ENCODE measurements at regions not wholly inside any gene's neighbourhood (a gene's known extent, or its start where the extent isn't known, plus 50 kb on each side); places are given as distances from the start of the nearest gene placed in this dataset.

- Mint-ChIP-seq H3K4me3 (ENCODE audit: unreplicated experiment) (no peak overlapping the region), H3K9me3 (ENCODE audit: unreplicated experiment) (no peaks in the 10 kb centered on the region), H3K27me3 (ENCODE audit: low read depth, unreplicated experiment) (no peaks in the 10 kb centered on the region), H3K36me3 (ENCODE audit: low read depth, unreplicated experiment) (no peaks in the 10 kb centered on the region), H3K27ac (ENCODE audit: unreplicated experiment) (no peak overlapping the region), H3K4me1 (ENCODE audit: low read depth, unreplicated experiment) (no peaks in the 10 kb centered on the region)
- no peaks in the 10 kb centered on the region for H3K4me1 ChIP-seq (ENCODE audit: insufficient read depth, low read length)
- H3K9me3 ChIP-seq (ENCODE audit: insufficient read depth, low read depth, low read length), result no peaks in the 10 kb centered on the region
- FAIRE-seq (no peak), DNase-seq (ENCODE audit: low read depth) (no peak)
- no peak overlapping the region for H2AFZ ChIP-seq (ENCODE audit: low read depth, low read length)
- TF ChIP-seq EZH2 (IDR thresholded peaks at IDR 0.05; ENCODE audit: insufficient read depth, low read length) (no peak), CTCF (IDR thresholded peaks at IDR 0.05; ENCODE audit: insufficient read depth, low read depth, low read length) (no peak)
- no peak overlapping the region for H3K4me3 ChIP-seq (ENCODE audit: insufficient read depth, low read depth, low read length)
- H3K4me2 ChIP-seq (ENCODE audit: low read length), result no peak overlapping the region
- no peaks in the 10 kb centered on the region for H3K27me3 ChIP-seq (ENCODE audit: insufficient read depth, low read length)
- no peak overlapping the region for H3K27ac ChIP-seq (ENCODE audit: low read depth, low read length)
- H3K79me2 ChIP-seq (ENCODE audit: insufficient read depth, low read length), result no peaks in the 10 kb centered on the region
- no peaks in the 10 kb centered on the region for H4K20me1 ChIP-seq (ENCODE audit: insufficient read depth, low read length)
- no peaks in the 10 kb centered on the region for H3K36me3 ChIP-seq (ENCODE audit: insufficient read depth, low read length)
- no peak overlapping the region for H3K9ac ChIP-seq (ENCODE audit: low read length)
Observed at GRCh38 chr1:238377280-238377919, 486.7 kb upstream of the ZP4 start.

DNA sequence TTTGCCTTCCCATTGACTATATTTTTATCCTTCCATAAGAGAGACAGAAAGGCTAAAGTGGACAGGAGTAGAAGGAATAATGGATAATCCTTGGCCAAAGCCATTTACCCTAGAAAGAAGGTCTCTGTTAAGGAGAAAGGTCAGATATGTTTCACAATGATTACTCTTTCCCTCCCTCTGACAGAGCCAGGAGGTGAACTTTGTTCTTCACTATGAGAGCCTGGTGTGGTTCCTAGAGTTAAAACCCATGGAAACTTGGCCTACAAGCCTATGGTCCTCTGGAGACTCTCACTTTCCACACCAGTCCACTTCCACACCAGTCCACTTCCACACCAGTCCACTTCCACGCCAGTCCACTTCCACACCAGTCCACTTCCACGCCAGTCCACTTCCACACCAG is 479.9 kb upstream of the ZP4 start:
- H3K27ac ChIP-seq (ENCODE audit: low read depth, low read length), result no peak overlapping the region
- H3K9me3 ChIP-seq (ENCODE audit: insufficient read depth, low read depth, low read length), result no peaks in the 10 kb centered on the region
- H3K4me2 ChIP-seq (ENCODE audit: low read length), result no peak overlapping the region
- FAIRE-seq (no peak), DNase-seq (ENCODE audit: low read depth) (no peak)
- H3K79me2 ChIP-seq (ENCODE audit: insufficient read depth, low read length), result no peaks in the 10 kb centered on the region
- H3K27ac Mint-ChIP-seq (ENCODE audit: unreplicated experiment), result no peak overlapping the region
- no peak overlapping the region for H2AFZ ChIP-seq (ENCODE audit: low read depth, low read length)
- H4K20me1 ChIP-seq (ENCODE audit: insufficient read depth, low read length), result no peaks in the 10 kb centered on the region
- H3K9me3 Mint-ChIP-seq (ENCODE audit: unreplicated experiment), result no peaks in the 10 kb centered on the region
- H3K36me3 Mint-ChIP-seq (ENCODE audit: low read depth, unreplicated experiment), result no peaks in the 10 kb centered on the region
- H3K9ac ChIP-seq (ENCODE audit: low read length), result no peak overlapping the region
- H3K4me1 Mint-ChIP-seq (ENCODE audit: low read depth, unreplicated experiment), result no peaks in the 10 kb centered on the region
- H3K27me3 Mint-ChIP-seq (ENCODE audit: low read depth, unreplicated experiment), result no peaks in the 10 kb centered on the region
- H3K4me1 ChIP-seq (ENCODE audit: insufficient read depth, low read length), result no peaks in the 10 kb centered on the region
- no peaks in the 10 kb centered on the region for H3K36me3 ChIP-seq (ENCODE audit: insufficient read depth, low read length)
- no peak for TF ChIP-seq CTCF (IDR thresholded peaks at IDR 0.05; ENCODE audit: insufficient read depth, low read depth, low read length)
- no peak for TF ChIP-seq EZH2 (IDR thresholded peaks at IDR 0.05; ENCODE audit: insufficient read depth, low read length)
- H3K27me3 ChIP-seq (ENCODE audit: insufficient read depth, low read length), result no peaks in the 10 kb centered on the region
- H3K4me3 Mint-ChIP-seq (ENCODE audit: unreplicated experiment), result no peak overlapping the region
- no peak overlapping the region for H3K4me3 ChIP-seq (ENCODE audit: insufficient read depth, low read depth, low read length)

DNA sequence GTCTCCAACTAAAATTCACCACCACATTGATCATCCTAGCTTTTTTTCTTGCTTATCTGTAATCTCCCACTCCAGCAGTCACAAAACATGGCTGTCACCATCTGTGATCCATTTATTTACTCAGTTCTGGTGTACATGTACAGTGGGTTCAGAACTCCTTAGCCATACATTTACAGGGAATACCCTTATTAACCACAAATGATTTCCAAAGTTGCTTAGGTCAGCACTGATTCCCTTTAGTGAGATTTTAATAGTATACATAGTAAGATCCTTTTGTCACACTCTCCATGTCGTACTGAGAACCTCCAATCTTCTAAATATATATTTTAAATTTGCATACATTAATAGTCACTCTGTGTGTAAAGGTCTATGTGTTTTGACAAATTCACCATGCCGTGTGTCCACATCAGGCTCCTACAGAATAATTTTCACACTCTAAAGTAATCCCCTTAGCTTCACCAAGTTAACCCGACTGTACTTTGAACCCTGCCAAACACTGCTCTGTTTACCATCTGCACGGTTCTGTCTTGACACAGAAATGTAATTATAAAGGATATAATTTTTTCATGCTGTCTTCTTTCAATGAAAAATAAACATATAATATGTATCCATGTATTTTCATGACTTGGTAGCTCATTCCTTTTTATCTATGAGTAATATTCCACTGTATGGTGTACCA is 473.6 kb upstream of the ZP4 start:
- Histone ChIP-seq H3K79me2 (ENCODE audit: insufficient read depth, low read length) (no peaks in the 10 kb centered on the region), H3K27ac (ENCODE audit: low read depth, low read length) (no peak overlapping the region), H3K9me3 (ENCODE audit: insufficient read depth, low read depth, low read length) (no peaks in the 10 kb centered on the region), H3K4me3 (ENCODE audit: insufficient read depth, low read depth, low read length) (no peak overlapping the region), H3K27me3 (ENCODE audit: insufficient read depth, low read length) (no peaks in the 10 kb centered on the region), H3K4me1 (ENCODE audit: insufficient read depth, low read length) (no peaks in the 10 kb centered on the region), H2AFZ (ENCODE audit: low read depth, low read length) (no peak overlapping the region), H4K20me1 (ENCODE audit: insufficient read depth, low read length) (no peaks in the 10 kb centered on the region), H3K4me2 (ENCODE audit: low read length) (no peak overlapping the region), H3K9ac (ENCODE audit: low read length) (no peak overlapping the region), H3K36me3 (ENCODE audit: insufficient read depth, low read length) (no peaks in the 10 kb centered on the region)
- H3K27me3 Mint-ChIP-seq (ENCODE audit: low read depth, unreplicated experiment), result no peaks in the 10 kb centered on the region
- H3K36me3 Mint-ChIP-seq (ENCODE audit: low read depth, unreplicated experiment), result no peaks in the 10 kb centered on the region
- H3K4me1 Mint-ChIP-seq (ENCODE audit: low read depth, unreplicated experiment), result no peaks in the 10 kb centered on the region
- DNase-seq (ENCODE audit: low read depth) (no peak), FAIRE-seq (no peak)
- H3K27ac Mint-ChIP-seq (ENCODE audit: unreplicated experiment), result no peak overlapping the region
- H3K9me3 Mint-ChIP-seq (ENCODE audit: unreplicated experiment), result no peaks in the 10 kb centered on the region
- no peak for TF ChIP-seq CTCF (IDR thresholded peaks at IDR 0.05; ENCODE audit: insufficient read depth, low read depth, low read length)
- TF ChIP-seq EZH2 (IDR thresholded peaks at IDR 0.05; ENCODE audit: insufficient read depth, low read length), result no peak
- no peak overlapping the region for H3K4me3 Mint-ChIP-seq (ENCODE audit: unreplicated experiment)

Measured in astrocyte (in vitro differentiated cells and primary cell).